Transverse colon (tissue), 3 donors: ENCODE measurements at regions not wholly inside any gene's neighbourhood (a gene's known extent, or its start where the extent isn't known, plus 50 kb on each side); places are given as distances from the start of the nearest gene placed in this dataset.

Experiments
- EP300 ChIP-seq: sonication (generic); formaldehyde crosslinking; IDR thresholded peaks from one replicate; pipeline ENCODE4 v1.6.1; 2017; ENCODE audit warnings: antibody characterized with exemption, low read depth
- POLR2A ChIP-seq: fragments of 450-650 bp; IDR thresholded peaks from one replicate; pipeline ENCODE4 v1.6.1; 2016; ENCODE audit warnings: antibody characterized with exemption, mild to moderate bottlenecking, moderate library complexity
- TF ChIP-seq, protein P1 (sequence below), 5 experiments: fragments of 200-600 bp in 3 of 5; fragments of 450-650 bp in 2 of 5; sonication (generic) in 3 of 5; IDR thresholded peaks; 1 replicate in 2 of 5; 2 replicates in 3 of 5; pipeline ENCODE4 v1.5.1; 2016 to 2017; ENCODE audit warnings: antibody characterized with exemption in 5 of 5, inconsistent platforms in 3 of 5, mild to moderate bottlenecking in 2 of 5, moderate library complexity in 1 of 5

DNA sequence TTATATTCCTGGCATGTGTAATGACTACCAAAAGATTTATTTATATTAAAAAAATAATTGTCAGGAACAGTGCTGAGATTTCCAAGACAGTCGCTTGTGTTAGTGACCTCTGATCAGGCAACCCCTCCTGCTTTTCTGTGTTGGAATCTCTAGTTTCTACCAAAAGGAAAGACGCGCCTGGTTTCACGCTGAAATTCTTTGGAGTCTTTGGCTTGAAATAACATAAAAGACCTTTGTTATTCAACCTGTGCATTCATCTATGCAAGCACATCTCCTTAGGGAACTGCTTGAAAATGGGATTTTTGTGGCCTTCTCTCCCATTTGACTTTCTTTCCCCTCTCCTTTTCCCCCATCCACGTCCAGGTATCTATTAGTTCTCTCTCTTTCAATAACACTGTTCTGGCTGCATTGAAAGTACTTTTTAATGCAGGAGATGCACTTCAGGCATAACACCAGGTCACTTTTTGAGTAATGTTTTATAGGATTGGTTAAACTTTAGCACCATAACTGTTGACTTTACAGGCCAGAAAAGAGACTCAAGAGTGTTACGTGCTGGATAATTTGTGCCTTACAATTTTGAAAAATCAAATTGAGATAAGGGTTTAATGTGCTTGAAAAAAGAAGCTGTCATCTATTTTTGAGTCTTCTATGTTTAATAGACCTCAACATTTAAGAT is 172.7 kb downstream of the GPAT3 start:
- TF ChIP-seq, protein P1, sequence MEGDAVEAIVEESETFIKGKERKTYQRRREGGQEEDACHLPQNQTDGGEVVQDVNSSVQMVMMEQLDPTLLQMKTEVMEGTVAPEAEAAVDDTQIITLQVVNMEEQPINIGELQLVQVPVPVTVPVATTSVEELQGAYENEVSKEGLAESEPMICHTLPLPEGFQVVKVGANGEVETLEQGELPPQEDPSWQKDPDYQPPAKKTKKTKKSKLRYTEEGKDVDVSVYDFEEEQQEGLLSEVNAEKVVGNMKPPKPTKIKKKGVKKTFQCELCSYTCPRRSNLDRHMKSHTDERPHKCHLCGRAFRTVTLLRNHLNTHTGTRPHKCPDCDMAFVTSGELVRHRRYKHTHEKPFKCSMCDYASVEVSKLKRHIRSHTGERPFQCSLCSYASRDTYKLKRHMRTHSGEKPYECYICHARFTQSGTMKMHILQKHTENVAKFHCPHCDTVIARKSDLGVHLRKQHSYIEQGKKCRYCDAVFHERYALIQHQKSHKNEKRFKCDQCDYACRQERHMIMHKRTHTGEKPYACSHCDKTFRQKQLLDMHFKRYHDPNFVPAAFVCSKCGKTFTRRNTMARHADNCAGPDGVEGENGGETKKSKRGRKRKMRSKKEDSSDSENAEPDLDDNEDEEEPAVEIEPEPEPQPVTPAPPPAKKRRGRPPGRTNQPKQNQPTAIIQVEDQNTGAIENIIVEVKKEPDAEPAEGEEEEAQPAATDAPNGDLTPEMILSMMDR (IDR thresholded peaks at IDR 0.05), result no peak
- TF ChIP-seq EP300 (no peak), POLR2A (no peak)
